Keratinocyte (primary cell): ENCODE measurements at regions not wholly inside any gene's neighbourhood (a gene's known extent, or its start where the extent isn't known, plus 50 kb on each side); places are given as distances from the start of the nearest gene placed in this dataset.

Experiments used
- DNase-seq: peaks from one replicate; pipeline ENCODE4 v3.0.0-alpha.2; 2011; ENCODE audit warnings: low read depth, missing footprints, low spot score
- FAIRE-seq: peaks from 2 replicates; lab custom pipeline; 2011; peaks lifted over from hg19 to GRCh38; lab: Jason Lieb, UNC
- H2AFZ ChIP-seq: 2 replicates; pipeline ENCODE4 v1.6.0; 2012; ENCODE audit warnings: low read length, control low read depth, inconsistent platforms; ENCODE audit not compliant: control insufficient read depth
- H3K27ac ChIP-seq: 2 replicates; pipeline ENCODE4 v1.5.1; 2011; ENCODE audit warnings: low read length; ENCODE audit not compliant: control insufficient read depth, insufficient read depth
- H3K27me3 ChIP-seq: 3 replicates; pipeline ENCODE4 v1.6.0; 2011; ENCODE audit warnings: low read length; ENCODE audit not compliant: control insufficient read depth, insufficient read depth; ENCODE audit errors: extremely low read depth
- H3K36me3 ChIP-seq, 2 experiments: 2 replicates in 1 of 2; 3 replicates in 1 of 2; pipeline ENCODE4 v1.5.1; 2011; ENCODE audit warnings: low read length in 2 of 2, mild to moderate bottlenecking in 1 of 2; ENCODE audit not compliant: control insufficient read depth in 2 of 2, insufficient read depth in 2 of 2; ENCODE audit errors: extremely low read depth in 1 of 2
- H3K4me1 ChIP-seq: 3 replicates; pipeline ENCODE4 v1.5.1; 2011; ENCODE audit warnings: low read length; ENCODE audit not compliant: control insufficient read depth, insufficient read depth; ENCODE audit errors: extremely low read depth
- H3K4me2 ChIP-seq: 3 replicates; pipeline ENCODE4 v1.6.0; 2011; ENCODE audit warnings: low read depth, low read length; ENCODE audit not compliant: control insufficient read depth, insufficient read depth; ENCODE audit errors: extremely low read depth
- H3K4me3 ChIP-seq, 3 experiments: fragments of 200-600 bp in 1 of 3; sonication (generic) in 1 of 3; 2 replicates in 2 of 3; 3 replicates in 1 of 3; pipeline ENCODE4 v1.5.1; 2011 to 2016; ENCODE audit warnings: low read length in 3 of 3, mild to moderate bottlenecking in 3 of 3, control low read depth in 2 of 3, inconsistent platforms in 1 of 3, low read depth in 1 of 3, mixed read lengths in 1 of 3, mixed run types in 1 of 3, moderate library complexity in 1 of 3; ENCODE audit not compliant: control insufficient read depth in 2 of 3, insufficient read depth in 2 of 3; ENCODE audit errors: extremely low read depth in 1 of 3
- H3K79me2 ChIP-seq: 2 replicates; pipeline ENCODE4 v1.6.0; 2012; ENCODE audit warnings: low read length; ENCODE audit not compliant: control insufficient read depth, insufficient read depth
- H3K9ac ChIP-seq: 3 replicates; pipeline ENCODE4 v1.6.0; 2011; ENCODE audit warnings: low read length; ENCODE audit not compliant: control insufficient read depth, insufficient read depth; ENCODE audit errors: extremely low read depth
- H3K9me1 ChIP-seq: 3 replicates; pipeline ENCODE4 v1.6.0; 2011; ENCODE audit warnings: low read length; ENCODE audit not compliant: control insufficient read depth, insufficient read depth; ENCODE audit errors: extremely low read depth
- H3K9me3 ChIP-seq: 2 replicates; pipeline ENCODE4 v1.5.1; 2012; ENCODE audit warnings: low read depth, low read length; ENCODE audit not compliant: control insufficient read depth
- H4K20me1 ChIP-seq: 3 replicates; pipeline ENCODE4 v1.6.0; 2011; ENCODE audit warnings: low read length; ENCODE audit not compliant: control insufficient read depth, insufficient read depth; ENCODE audit errors: extremely low read depth
- CTCF ChIP-seq, 3 experiments: IDR thresholded peaks in 1 of 3; conservative IDR thresholded peaks in 1 of 3; optimal IDR thresholded peaks in 1 of 3; 2 replicates in 2 of 3; 3 replicates in 1 of 3; pipeline versions ENCODE3 to v1.5.1; 2011; ENCODE audit warnings: low read length in 3 of 3, mild to moderate bottlenecking in 3 of 3, moderate library complexity in 2 of 3, control low read depth in 1 of 3, inconsistent platforms in 1 of 3; ENCODE audit not compliant: insufficient read depth in 2 of 3; ENCODE audit errors: extremely low read depth in 1 of 3
- EZH2 ChIP-seq: IDR thresholded peaks from one replicate; pipeline ENCODE4 v1.6.1; 2012; ENCODE audit warnings: inconsistent platforms, mild to moderate bottlenecking, low read length, moderate library complexity
- dilution Hi-C: fragments of 300-500 bp; cut with MboI; formaldehyde crosslinking; loops from one replicate; pipeline ENCODE4 v1.7.0; 2020; ENCODE audit warnings: low sequenced_read_pairs; ENCODE audit not compliant: extremely low pct_ligation_motif_present

GRCh38 chr2:60230596-60230995 is 322.9 kb downstream of the BCL11A start:
- Histone ChIP-seq H4K20me1 (no peaks in the 10 kb centered on the region), H3K79me2 (no peaks in the 10 kb centered on the region), H3K27me3 (no peaks in the 10 kb centered on the region), H3K36me3 (no peaks in the 10 kb centered on the region), H3K4me2 (no peak overlapping the region), H3K9ac (no peak overlapping the region), H3K27ac (no peak overlapping the region), H3K9me3 (no peaks in the 10 kb centered on the region), H3K4me3 (no peak overlapping the region), H3K9me1 (no peaks in the 10 kb centered on the region), H3K4me1 (no peaks in the 10 kb centered on the region), H2AFZ (no peak overlapping the region)
- no peak for TF ChIP-seq EZH2
- no peak for TF ChIP-seq CTCF (optimal IDR thresholded peaks at IDR 0.05 in 1 of 3, IDR thresholded peaks at IDR 0.05 in 1 of 3, conservative IDR thresholded peaks at IDR 0.05 in 1 of 3; ENCODE audit: extremely low read depth in 1 of 3, insufficient read depth in 2 of 3, low read length in 3 of 3)
- DNase-seq (no peak), FAIRE-seq (no peak)
- dilution Hi-C loops: no loop called here

GRCh38 chr2:60230037-60230436 is 323.4 kb downstream of the BCL11A start:
- Histone ChIP-seq H3K9me1 (no peaks in the 10 kb centered on the region), H3K4me2 (no peak overlapping the region), H3K27ac (no peak overlapping the region), H4K20me1 (no peaks in the 10 kb centered on the region), H3K27me3 (no peaks in the 10 kb centered on the region), H2AFZ (no peak overlapping the region), H3K4me1 (no peaks in the 10 kb centered on the region), H3K9me3 (no peaks in the 10 kb centered on the region), H3K9ac (no peak overlapping the region), H3K36me3 (no peaks in the 10 kb centered on the region), H3K4me3 (no peak overlapping the region), H3K79me2 (no peaks in the 10 kb centered on the region)
- dilution Hi-C loops: no loop called here
- FAIRE-seq: no peak
- DNase-seq: no peak
- TF ChIP-seq EZH2 (no peak), CTCF (optimal IDR thresholded peaks at IDR 0.05 in 1 of 3, IDR thresholded peaks at IDR 0.05 in 1 of 3, conservative IDR thresholded peaks at IDR 0.05 in 1 of 3; ENCODE audit: extremely low read depth in 1 of 3, insufficient read depth in 2 of 3, low read length in 3 of 3) (no peak)
